ENCODE measurements at regions not wholly inside any gene's neighbourhood (a gene's known extent, or its start where the extent isn't known, plus 50 kb on each side); places are given as distances from the start of the nearest gene placed in this dataset.

DNA sequence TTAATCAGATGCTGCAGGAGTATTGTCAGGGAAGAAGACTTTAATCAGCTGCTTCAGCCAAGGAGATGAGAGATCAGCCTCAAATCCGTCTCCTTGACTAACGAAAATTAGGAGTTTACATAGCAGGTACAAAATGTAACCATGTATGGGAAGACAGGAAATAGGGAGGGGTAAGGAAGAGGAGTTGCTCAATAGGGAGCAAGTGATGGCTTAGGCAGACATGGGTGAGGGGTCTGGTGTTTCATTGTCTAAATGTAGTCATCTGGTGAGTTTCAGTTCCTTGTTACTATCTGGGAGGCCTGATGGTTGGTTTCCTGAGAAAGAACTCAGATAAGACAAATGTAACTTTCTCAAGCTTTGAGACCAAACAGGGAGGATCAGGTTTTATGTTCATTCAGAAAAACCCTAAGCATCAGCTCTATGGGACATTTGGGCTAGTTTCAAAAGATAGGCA, 217.3 kb upstream of the SULF2 start:
- Histone ChIP-seq H3K4me1 (ENCODE audit: control insufficient read depth, insufficient read depth, low read length) (no peaks in the 10 kb centered on the region), H3K27me3 (ENCODE audit: control insufficient read depth, insufficient read depth, low read length, poor library complexity, severe bottlenecking) (no peaks in the 10 kb centered on the region), H3K9me3 (ENCODE audit: control insufficient read depth, low read length) (no peaks in the 10 kb centered on the region), H3K27ac (ENCODE audit: insufficient read depth, low read depth, low read length, poor library complexity, severe bottlenecking) (no peak overlapping the region), H3K36me3 (ENCODE audit: control insufficient read depth, insufficient read depth, low read length) (no peaks in the 10 kb centered on the region), H3K4me3 (ENCODE audit: insufficient read depth, low read depth, low read length) (no peak overlapping the region)
- WGBS, 2 experiments = 80% methylated on average over 2 of the region's 2 CpGs

DNA sequence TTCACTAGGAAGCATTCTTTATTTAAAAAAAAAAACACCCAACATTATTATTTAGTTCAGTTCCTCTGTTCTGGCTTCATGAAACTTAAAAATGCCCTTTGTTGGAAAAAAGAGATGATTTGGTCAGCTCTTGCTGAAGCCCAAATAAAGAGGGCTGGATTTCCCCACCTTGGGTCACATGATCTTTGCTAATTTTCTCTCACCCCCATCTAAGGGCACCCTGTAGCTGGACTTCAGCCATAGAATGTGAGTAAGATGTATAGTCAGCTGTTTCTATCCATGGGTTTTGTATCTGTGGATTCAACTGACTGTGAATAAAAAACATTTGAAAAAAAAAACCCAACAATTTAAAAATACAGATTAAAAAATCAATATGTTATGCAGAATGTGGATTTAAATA, 213.9 kb upstream of the SULF2 start:
- H3K27ac ChIP-seq (ENCODE audit: insufficient read depth, low read depth, low read length, poor library complexity, severe bottlenecking) = no peak overlapping the region

DNA sequence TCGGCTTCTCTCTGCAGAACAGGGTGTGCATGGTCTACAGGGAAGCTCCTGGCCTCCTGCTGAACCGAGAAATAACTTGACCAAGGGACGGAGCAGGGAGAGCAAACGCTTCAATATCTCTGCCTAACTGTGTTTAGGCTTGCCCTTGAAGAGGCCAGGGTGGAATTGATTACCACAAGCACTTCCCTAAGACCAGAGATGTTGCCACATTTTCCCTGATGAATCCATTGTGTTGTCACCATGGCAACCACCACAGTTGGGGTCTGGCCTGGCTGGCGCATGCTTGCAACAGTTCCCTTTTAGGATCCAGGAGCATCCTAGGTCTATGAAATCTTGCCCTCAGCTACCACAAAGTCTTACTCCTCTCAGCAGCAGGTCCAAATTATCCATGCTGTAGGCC, 213.5 kb upstream of the SULF2 start:
- 77 to 79% methylated on average over 5 of the region's 5 CpGs for WGBS, 2 experiments
- H3K27ac ChIP-seq (ENCODE audit: insufficient read depth, low read depth, low read length, poor library complexity, severe bottlenecking) = no peak overlapping the region
- H3K4me3 ChIP-seq (ENCODE audit: insufficient read depth, low read depth, low read length) = no peak overlapping the region
- H3K36me3 ChIP-seq (ENCODE audit: control insufficient read depth, insufficient read depth, low read length) = no peaks in the 10 kb centered on the region
- no peaks in the 10 kb centered on the region for H3K4me1 ChIP-seq (ENCODE audit: control insufficient read depth, insufficient read depth, low read length)
- no peaks in the 10 kb centered on the region for H3K9me3 ChIP-seq (ENCODE audit: control insufficient read depth, low read length)
- H3K27me3 ChIP-seq (ENCODE audit: control insufficient read depth, insufficient read depth, low read length, poor library complexity, severe bottlenecking) = no peaks in the 10 kb centered on the region

More for the DNA sequence above, 213.9 kb upstream of the SULF2 start:
- H3K4me1 ChIP-seq (ENCODE audit: control insufficient read depth, insufficient read depth, low read length) = no peaks in the 10 kb centered on the region
- H3K36me3 ChIP-seq (ENCODE audit: control insufficient read depth, insufficient read depth, low read length) = no peaks in the 10 kb centered on the region
- H3K27me3 ChIP-seq (ENCODE audit: control insufficient read depth, insufficient read depth, low read length, poor library complexity, severe bottlenecking) = no peaks in the 10 kb centered on the region
- no peaks in the 10 kb centered on the region for H3K9me3 ChIP-seq (ENCODE audit: control insufficient read depth, low read length)
- H3K4me3 ChIP-seq (ENCODE audit: insufficient read depth, low read depth, low read length) = no peak overlapping the region

DNA sequence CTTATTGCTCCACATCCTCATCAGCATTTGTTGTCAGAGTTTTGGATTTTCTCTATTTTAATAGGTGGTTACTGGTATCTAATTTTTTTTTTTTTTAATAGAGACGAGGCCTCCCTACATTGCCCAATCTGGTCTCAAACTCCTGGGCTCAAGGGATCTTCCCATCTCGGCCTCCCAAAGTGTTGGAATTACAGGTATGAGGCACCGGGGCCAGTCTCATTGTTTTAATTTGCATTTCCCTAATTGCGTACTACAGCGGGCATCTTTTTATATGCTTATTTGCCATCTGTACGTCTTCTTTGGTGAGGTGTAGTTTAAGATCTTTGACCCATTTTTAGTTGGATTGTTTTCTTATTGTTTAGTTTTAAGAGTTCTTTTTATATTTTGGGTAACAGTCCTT, 210.4 kb upstream of the SULF2 start:
- Histone ChIP-seq H3K9me3 (ENCODE audit: control insufficient read depth, low read length) (no peaks in the 10 kb centered on the region), H3K27ac (ENCODE audit: insufficient read depth, low read depth, low read length, poor library complexity, severe bottlenecking) (no peak overlapping the region), H3K27me3 (ENCODE audit: control insufficient read depth, insufficient read depth, low read length, poor library complexity, severe bottlenecking) (no peaks in the 10 kb centered on the region), H3K4me1 (ENCODE audit: control insufficient read depth, insufficient read depth, low read length) (peaks cover 4% of the 10 kb centered on the region), H3K4me3 (ENCODE audit: insufficient read depth, low read depth, low read length) (no peak overlapping the region), H3K36me3 (ENCODE audit: control insufficient read depth, insufficient read depth, low read length) (no peaks in the 10 kb centered on the region)
- WGBS, 2 experiments = 53 to 60% methylated on average over 6 of the region's 6 CpGs

DNA sequence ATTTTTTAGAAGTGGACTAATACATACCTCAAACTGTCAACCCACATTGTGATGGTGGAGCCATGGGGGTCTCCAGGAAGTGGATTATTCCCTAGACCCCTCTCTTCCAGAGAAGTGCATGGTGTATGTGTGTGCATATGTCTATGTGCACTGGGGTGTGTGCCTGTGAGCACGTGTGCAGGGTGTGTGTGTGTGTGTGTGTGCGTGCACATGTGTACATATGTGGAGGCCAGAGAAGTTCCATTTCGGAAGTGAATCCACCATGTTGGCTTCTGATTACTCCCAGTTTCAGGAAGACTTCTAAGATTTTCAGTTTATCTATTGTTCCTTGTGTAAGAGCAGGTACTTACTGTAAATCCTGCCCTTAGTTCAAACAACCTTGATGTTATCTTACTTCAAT, 208.5 kb upstream of the SULF2 start:
- H3K9me3 ChIP-seq (ENCODE audit: control insufficient read depth, low read length) = no peaks in the 10 kb centered on the region
- 83 to 88% methylated on average over 3 of the region's 3 CpGs for WGBS, 2 experiments
- H3K27ac ChIP-seq (ENCODE audit: insufficient read depth, low read depth, low read length, poor library complexity, severe bottlenecking) = no peak overlapping the region
- no peaks in the 10 kb centered on the region for H3K36me3 ChIP-seq (ENCODE audit: control insufficient read depth, insufficient read depth, low read length)
- no peak overlapping the region for H3K4me3 ChIP-seq (ENCODE audit: insufficient read depth, low read depth, low read length)
- peaks cover 4% of the 10 kb centered on the region for H3K4me1 ChIP-seq (ENCODE audit: control insufficient read depth, insufficient read depth, low read length)
- no peaks in the 10 kb centered on the region for H3K27me3 ChIP-seq (ENCODE audit: control insufficient read depth, insufficient read depth, low read length, poor library complexity, severe bottlenecking)

DNA sequence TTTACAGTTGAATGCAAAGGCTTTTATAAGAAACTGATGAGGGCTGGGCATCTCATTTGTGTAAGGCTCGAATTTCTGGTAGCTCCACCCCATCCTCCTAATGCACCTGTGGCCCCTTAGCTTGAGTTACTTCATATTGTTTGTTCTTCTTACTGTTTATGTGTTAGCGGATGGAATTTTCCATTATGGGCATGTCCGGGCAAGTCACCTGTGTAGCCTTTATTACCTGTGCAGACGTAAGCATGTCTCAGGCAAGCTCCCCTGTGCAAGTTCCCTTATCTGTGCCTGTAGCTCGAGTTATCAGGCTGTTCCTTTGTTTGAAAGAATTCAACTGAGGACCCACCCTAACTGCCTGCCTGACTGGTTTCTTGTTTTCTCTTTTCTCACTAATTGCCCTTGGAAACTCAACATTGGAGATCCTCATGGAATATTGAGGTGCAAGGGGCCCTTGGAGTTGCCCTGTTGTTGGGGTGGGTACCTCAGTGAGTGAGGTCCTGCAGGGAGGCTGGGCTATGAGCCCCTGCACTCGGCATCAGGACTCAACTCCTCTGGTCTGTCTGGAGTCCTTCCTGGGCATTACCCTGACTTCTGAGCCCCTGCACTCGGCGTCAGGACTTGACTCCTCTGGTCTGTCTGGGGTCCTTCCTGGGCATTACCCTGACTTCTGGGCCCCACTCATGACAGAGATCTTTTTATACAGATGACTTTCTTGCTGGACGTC, 207.9 kb upstream of the SULF2 start:
- Histone ChIP-seq H3K4me3 (ENCODE audit: insufficient read depth, low read depth, low read length) (no peak overlapping the region), H3K9me3 (ENCODE audit: control insufficient read depth, low read length) (no peaks in the 10 kb centered on the region), H3K27me3 (ENCODE audit: control insufficient read depth, insufficient read depth, low read length, poor library complexity, severe bottlenecking) (no peaks in the 10 kb centered on the region), H3K36me3 (ENCODE audit: control insufficient read depth, insufficient read depth, low read length) (no peaks in the 10 kb centered on the region), H3K27ac (ENCODE audit: insufficient read depth, low read depth, low read length, poor library complexity, severe bottlenecking) (no peak overlapping the region), H3K4me1 (ENCODE audit: control insufficient read depth, insufficient read depth, low read length) (peaks cover 4% of the 10 kb centered on the region)
- 90 to 95% methylated on average over 9 of the region's 9 CpGs for WGBS, 2 experiments

DNA sequence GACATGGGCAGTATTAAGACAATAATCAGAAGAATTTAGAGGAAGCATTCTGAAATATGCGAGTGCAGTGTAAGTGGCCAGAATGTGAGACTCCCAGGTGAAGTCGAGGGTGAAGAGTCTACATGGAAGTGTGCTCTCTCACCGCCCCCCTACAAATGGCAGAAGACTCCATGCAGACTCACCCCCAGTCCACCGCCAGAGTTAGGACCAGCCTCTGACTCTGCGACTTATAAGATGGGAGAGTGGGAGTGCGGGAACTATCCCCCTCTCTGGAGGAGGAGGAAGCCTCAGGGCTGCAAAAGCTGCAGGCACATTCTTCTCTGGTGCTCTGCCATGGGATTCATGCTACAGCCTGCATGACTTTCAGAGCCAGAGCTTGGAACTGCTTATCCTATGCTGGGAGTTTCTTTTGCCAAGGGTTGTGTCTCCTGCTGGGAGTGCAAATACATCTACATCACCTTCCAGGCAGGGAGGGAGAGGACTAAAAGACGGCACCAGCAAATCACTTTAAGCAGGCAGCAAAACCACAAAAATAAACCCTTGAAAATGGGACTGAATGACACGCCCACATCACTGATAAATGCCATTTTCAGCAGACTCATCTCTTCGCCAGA, 206.7 kb upstream of the SULF2 start:
- Histone ChIP-seq H3K4me3 (ENCODE audit: insufficient read depth, low read depth, low read length) (no peak overlapping the region), H3K27ac (ENCODE audit: insufficient read depth, low read depth, low read length, poor library complexity, severe bottlenecking) (no peak overlapping the region), H3K27me3 (ENCODE audit: control insufficient read depth, insufficient read depth, low read length, poor library complexity, severe bottlenecking) (no peaks in the 10 kb centered on the region), H3K4me1 (ENCODE audit: control insufficient read depth, insufficient read depth, low read length) (peaks cover 4% of the 10 kb centered on the region), H3K36me3 (ENCODE audit: control insufficient read depth, insufficient read depth, low read length) (no peaks in the 10 kb centered on the region), H3K9me3 (ENCODE audit: control insufficient read depth, low read length) (no peaks in the 10 kb centered on the region)
- 75 to 76% methylated on average over 8 to 9 of the region's 9 CpGs for WGBS, 2 experiments

DNA sequence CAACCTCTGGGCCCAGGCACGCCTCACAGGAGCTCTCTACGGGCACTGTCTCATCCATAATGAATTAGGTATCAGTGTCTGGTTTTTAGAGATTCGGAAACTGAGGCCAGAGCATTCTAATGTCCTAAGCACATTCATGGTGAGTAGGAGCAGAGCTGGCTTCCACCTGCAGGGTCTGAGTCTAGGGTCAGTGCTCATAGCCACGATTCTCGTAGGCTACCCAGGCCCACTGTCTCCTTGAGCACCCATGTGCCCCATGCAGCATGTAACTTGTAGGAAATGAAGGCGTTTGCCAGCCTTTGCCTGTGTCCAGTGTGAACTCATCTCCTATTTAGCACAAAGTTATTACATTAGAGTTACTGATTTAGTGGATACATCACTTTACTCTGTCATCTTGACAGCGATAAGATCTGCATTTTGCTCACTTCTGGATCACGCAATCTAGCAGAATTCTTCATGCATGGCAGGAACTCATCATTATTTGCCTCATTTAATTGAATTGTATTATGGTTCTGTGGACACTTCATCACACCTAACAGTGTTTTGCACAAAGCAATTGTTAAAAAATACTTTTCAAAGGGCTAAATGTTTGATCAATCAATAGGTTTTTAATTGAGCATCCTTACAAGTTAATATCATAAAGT, 205.3 kb upstream of the SULF2 start:
- no peaks in the 10 kb centered on the region for H3K9me3 ChIP-seq (ENCODE audit: control insufficient read depth, low read length)
- no peaks in the 10 kb centered on the region for H3K36me3 ChIP-seq (ENCODE audit: control insufficient read depth, insufficient read depth, low read length)
- H3K4me1 ChIP-seq (ENCODE audit: control insufficient read depth, insufficient read depth, low read length) = peaks cover 4% of the 10 kb centered on the region
- H3K27ac ChIP-seq (ENCODE audit: insufficient read depth, low read depth, low read length, poor library complexity, severe bottlenecking) = no peak overlapping the region
- H3K4me3 ChIP-seq (ENCODE audit: insufficient read depth, low read depth, low read length) = no peak overlapping the region
- no peaks in the 10 kb centered on the region for H3K27me3 ChIP-seq (ENCODE audit: control insufficient read depth, insufficient read depth, low read length, poor library complexity, severe bottlenecking)
- 96 to 98% methylated on average over 8 of the region's 8 CpGs for WGBS, 2 experiments

DNA sequence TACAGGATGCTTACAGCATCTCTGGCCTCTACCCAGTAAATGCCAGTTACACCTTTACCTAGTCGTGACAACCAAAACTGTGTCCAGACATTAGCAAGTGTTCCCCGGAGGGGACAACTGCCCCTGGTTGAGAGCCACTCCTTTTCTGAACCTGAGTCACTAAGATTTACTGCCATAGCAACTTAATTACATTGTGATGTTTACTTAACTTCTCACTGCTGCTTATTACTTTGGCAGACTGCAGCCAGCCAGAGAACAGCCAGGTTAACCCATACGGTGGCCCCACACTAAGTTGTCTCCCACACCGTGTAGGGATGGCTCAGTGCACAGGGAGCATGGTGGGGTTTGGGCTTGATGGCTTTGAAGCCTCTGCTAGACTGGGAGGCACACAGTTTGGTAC, 204.7 kb upstream of the SULF2 start:
- no peak overlapping the region for H3K4me3 ChIP-seq (ENCODE audit: insufficient read depth, low read depth, low read length)
- peaks cover 4% of the 10 kb centered on the region for H3K4me1 ChIP-seq (ENCODE audit: control insufficient read depth, insufficient read depth, low read length)
- H3K9me3 ChIP-seq (ENCODE audit: control insufficient read depth, low read length) = no peaks in the 10 kb centered on the region
- WGBS, 2 experiments = 88 to 91% methylated on average over 4 of the region's 4 CpGs
- H3K27ac ChIP-seq (ENCODE audit: insufficient read depth, low read depth, low read length, poor library complexity, severe bottlenecking) = no peak overlapping the region
- H3K36me3 ChIP-seq (ENCODE audit: control insufficient read depth, insufficient read depth, low read length) = no peaks in the 10 kb centered on the region
- no peaks in the 10 kb centered on the region for H3K27me3 ChIP-seq (ENCODE audit: control insufficient read depth, insufficient read depth, low read length, poor library complexity, severe bottlenecking)

DNA sequence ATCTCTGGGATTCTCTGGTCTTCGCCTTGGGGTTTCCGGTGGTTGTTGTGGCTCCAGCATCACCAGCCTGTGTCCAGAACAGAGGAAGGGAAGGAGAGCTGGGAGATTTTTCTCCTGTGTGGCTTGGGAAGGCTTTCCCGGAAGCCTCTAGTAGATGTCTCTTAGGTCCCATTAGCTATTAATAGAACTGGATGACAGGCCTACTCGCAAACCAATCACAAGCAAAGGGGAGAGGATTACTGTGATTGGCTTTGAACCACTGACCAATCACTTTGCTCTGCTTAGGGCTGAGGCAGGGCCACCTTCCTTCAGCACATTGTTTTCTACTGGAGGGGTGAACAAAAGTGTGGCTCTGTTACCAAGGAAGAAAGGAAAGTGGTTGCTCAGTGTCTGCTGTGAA, 203.4 kb upstream of the SULF2 start:
- 72% methylated on average over 4 of the region's 4 CpGs for WGBS, 2 experiments

More for the DNA sequence above, 203.4 kb upstream of the SULF2 start:
- Histone ChIP-seq H3K27me3 (ENCODE audit: control insufficient read depth, insufficient read depth, low read length, poor library complexity, severe bottlenecking) (no peaks in the 10 kb centered on the region), H3K27ac (ENCODE audit: insufficient read depth, low read depth, low read length, poor library complexity, severe bottlenecking) (no peak overlapping the region), H3K9me3 (ENCODE audit: control insufficient read depth, low read length) (no peaks in the 10 kb centered on the region), H3K4me3 (ENCODE audit: insufficient read depth, low read depth, low read length) (no peak overlapping the region), H3K36me3 (ENCODE audit: control insufficient read depth, insufficient read depth, low read length) (no peaks in the 10 kb centered on the region), H3K4me1 (ENCODE audit: control insufficient read depth, insufficient read depth, low read length) (peaks cover 4% of the 10 kb centered on the region)
